Uterus (tissue), 2 donors: ENCODE measurements at regions not wholly inside any gene's neighbourhood (a gene's known extent, or its start where the extent isn't known, plus 50 kb on each side); places are given as distances from the start of the nearest gene placed in this dataset.

Experiments used
- POLR2A ChIP-seq, 2 donors: fragments of 450-650 bp; IDR thresholded peaks; one replicate each; pipeline ENCODE4 v1.6.1; 2016; ENCODE audit warnings: antibody characterized with exemption in 2 of 2, mild to moderate bottlenecking in 1 of 2, moderate library complexity in 1 of 2
- TF ChIP-seq, protein P1 (sequence below), 4 experiments: fragments of 200-600 bp in 2 of 4; fragments of 450-650 bp in 2 of 4; sonication (generic) in 2 of 4; IDR thresholded peaks; one replicate each; pipeline ENCODE4 v1.5.1; 2016 to 2019; ENCODE audit warnings: antibody characterized with exemption in 4 of 4, mild to moderate bottlenecking in 2 of 4, moderate library complexity in 1 of 4

DNA sequence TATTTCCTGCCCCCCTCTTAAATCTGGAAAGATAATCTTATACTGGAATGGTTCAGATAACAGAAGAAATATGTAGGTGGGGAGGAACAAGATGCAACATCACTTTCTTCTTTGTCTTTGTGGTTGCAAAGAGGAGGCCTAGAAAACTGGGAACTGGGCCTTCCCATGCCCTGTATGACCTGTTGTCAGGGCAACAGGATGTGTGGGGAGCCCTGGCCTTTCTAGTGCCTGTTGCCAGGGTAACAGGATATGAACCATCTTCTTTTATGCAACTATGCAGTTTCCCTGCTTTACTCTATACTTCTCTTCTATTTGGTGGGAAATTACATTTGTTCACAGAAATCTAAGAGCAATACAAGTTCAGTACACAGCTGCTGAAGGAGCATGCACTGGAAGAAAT lies 79.8 kb upstream of the PDE1A start:
- no peak for TF ChIP-seq POLR2A (IDR thresholded peaks at IDR 0.05)
- TF ChIP-seq, protein P1, sequence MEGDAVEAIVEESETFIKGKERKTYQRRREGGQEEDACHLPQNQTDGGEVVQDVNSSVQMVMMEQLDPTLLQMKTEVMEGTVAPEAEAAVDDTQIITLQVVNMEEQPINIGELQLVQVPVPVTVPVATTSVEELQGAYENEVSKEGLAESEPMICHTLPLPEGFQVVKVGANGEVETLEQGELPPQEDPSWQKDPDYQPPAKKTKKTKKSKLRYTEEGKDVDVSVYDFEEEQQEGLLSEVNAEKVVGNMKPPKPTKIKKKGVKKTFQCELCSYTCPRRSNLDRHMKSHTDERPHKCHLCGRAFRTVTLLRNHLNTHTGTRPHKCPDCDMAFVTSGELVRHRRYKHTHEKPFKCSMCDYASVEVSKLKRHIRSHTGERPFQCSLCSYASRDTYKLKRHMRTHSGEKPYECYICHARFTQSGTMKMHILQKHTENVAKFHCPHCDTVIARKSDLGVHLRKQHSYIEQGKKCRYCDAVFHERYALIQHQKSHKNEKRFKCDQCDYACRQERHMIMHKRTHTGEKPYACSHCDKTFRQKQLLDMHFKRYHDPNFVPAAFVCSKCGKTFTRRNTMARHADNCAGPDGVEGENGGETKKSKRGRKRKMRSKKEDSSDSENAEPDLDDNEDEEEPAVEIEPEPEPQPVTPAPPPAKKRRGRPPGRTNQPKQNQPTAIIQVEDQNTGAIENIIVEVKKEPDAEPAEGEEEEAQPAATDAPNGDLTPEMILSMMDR (IDR thresholded peaks at IDR 0.05), result no peak
